Esophagus muscularis mucosa (tissue), 3 donors: ENCODE measurements at regions not wholly inside any gene's neighbourhood (a gene's known extent, or its start where the extent isn't known, plus 50 kb on each side); places are given as distances from the start of the nearest gene placed in this dataset.

Experiments
- POLR2AphosphoS5 ChIP-seq, 2 donors: sonication (generic); formaldehyde crosslinking; IDR thresholded peaks; one replicate each; pipeline ENCODE4 v1.6.1; 2017; ENCODE audit warnings: antibody characterized with exemption in 2 of 2
- TF ChIP-seq, protein P1 (sequence below), 3 experiments: fragments of 200-600 bp in 2 of 3; fragments of 450-650 bp in 1 of 3; sonication (generic) in 2 of 3; IDR thresholded peaks; one replicate each; pipeline ENCODE4 v1.5.1; 2017 to 2019; ENCODE audit warnings: antibody characterized with exemption in 3 of 3, mild to moderate bottlenecking in 2 of 3, moderate library complexity in 1 of 3

- TF ChIP-seq, protein P1, sequence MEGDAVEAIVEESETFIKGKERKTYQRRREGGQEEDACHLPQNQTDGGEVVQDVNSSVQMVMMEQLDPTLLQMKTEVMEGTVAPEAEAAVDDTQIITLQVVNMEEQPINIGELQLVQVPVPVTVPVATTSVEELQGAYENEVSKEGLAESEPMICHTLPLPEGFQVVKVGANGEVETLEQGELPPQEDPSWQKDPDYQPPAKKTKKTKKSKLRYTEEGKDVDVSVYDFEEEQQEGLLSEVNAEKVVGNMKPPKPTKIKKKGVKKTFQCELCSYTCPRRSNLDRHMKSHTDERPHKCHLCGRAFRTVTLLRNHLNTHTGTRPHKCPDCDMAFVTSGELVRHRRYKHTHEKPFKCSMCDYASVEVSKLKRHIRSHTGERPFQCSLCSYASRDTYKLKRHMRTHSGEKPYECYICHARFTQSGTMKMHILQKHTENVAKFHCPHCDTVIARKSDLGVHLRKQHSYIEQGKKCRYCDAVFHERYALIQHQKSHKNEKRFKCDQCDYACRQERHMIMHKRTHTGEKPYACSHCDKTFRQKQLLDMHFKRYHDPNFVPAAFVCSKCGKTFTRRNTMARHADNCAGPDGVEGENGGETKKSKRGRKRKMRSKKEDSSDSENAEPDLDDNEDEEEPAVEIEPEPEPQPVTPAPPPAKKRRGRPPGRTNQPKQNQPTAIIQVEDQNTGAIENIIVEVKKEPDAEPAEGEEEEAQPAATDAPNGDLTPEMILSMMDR (IDR thresholded peaks at IDR 0.05): no peak
- TF ChIP-seq POLR2AphosphoS5 (IDR thresholded peaks at IDR 0.05): no peak
Observed at GRCh38 chr14:49954171-49954631, 61.3 kb downstream of the ARF6 start.
